ENCODE measurements at regions not wholly inside any gene's neighbourhood (a gene's known extent, or its start where the extent isn't known, plus 50 kb on each side); places are given as distances from the start of the nearest gene placed in this dataset.

GRCh38 chr14:54278087-54278486, 118.7 kb upstream of the CDKN3 start:
- no peak overlapping the region for H3K27ac ChIP-seq
- H3K4me1 ChIP-seq: no peaks in the 10 kb centered on the region
- H3K4me3 ChIP-seq: no peak overlapping the region
- H3K9me3 ChIP-seq: no peaks in the 10 kb centered on the region
- no peaks in the 10 kb centered on the region for H3K36me3 ChIP-seq
- no peaks in the 10 kb centered on the region for H3K27me3 ChIP-seq
- TF ChIP-seq, protein P1, sequence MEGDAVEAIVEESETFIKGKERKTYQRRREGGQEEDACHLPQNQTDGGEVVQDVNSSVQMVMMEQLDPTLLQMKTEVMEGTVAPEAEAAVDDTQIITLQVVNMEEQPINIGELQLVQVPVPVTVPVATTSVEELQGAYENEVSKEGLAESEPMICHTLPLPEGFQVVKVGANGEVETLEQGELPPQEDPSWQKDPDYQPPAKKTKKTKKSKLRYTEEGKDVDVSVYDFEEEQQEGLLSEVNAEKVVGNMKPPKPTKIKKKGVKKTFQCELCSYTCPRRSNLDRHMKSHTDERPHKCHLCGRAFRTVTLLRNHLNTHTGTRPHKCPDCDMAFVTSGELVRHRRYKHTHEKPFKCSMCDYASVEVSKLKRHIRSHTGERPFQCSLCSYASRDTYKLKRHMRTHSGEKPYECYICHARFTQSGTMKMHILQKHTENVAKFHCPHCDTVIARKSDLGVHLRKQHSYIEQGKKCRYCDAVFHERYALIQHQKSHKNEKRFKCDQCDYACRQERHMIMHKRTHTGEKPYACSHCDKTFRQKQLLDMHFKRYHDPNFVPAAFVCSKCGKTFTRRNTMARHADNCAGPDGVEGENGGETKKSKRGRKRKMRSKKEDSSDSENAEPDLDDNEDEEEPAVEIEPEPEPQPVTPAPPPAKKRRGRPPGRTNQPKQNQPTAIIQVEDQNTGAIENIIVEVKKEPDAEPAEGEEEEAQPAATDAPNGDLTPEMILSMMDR (IDR thresholded peaks at IDR 0.05): no peak
- intact Hi-C loops (cut with DNase I): no loop called here
- DNase-seq (ENCODE audit: low spot score in 2 of 2): no peak

DNA sequence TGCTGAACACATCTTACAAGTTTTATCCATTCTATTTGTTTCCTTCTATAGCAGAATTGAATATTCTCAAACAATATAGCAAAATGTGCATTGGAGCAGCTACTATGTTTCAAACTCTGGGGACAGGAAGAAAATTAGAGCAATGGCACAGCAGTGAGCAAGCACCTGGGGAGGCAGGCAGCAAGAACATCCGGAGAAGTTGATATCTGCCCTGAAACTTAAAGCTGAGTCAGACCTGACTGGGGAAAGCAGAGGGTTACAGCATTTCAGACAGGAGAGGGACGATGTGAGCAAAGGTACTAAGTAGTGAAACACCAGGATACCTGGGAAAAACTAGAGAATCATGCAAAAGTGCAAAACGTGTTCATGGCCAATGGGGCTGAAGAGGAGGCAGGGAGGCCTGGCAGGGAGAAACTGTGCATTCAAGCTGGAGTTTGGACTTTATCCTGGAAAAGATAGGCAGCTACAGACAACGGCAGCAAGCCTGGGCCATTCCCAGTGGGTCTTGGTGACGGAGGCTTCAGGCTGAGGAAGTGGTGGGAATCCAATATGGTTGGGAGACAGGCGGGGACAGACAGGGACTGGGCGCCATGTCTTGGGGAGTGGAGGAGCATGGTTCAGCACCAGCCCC, 118.0 kb upstream of the CDKN3 start:
- intact Hi-C loops (cut with DNase I): no loop called here

GRCh38 chr14:54282849-54283248, 114.0 kb upstream of the CDKN3 start:
- DNase-seq (ENCODE audit: low spot score in 2 of 2): no peak
- intact Hi-C loops (cut with DNase I): no loop called here
- TF ChIP-seq, protein P1 (IDR thresholded peaks at IDR 0.05): no peak
- no peaks in the 10 kb centered on the region for H3K36me3 ChIP-seq
- H3K9me3 ChIP-seq: no peaks in the 10 kb centered on the region
- no peak overlapping the region for H3K4me3 ChIP-seq
- no peak overlapping the region for H3K27ac ChIP-seq
- H3K27me3 ChIP-seq: no peaks in the 10 kb centered on the region
- H3K4me1 ChIP-seq: no peaks in the 10 kb centered on the region

More for the DNA sequence above, 118.0 kb upstream of the CDKN3 start:
- TF ChIP-seq, protein P1 (IDR thresholded peaks at IDR 0.05): no peak
- no peak overlapping the region for H3K4me3 ChIP-seq
- H3K9me3 ChIP-seq: no peaks in the 10 kb centered on the region
- no peak overlapping the region for H3K27ac ChIP-seq
- DNase-seq (ENCODE audit: low spot score in 2 of 2): no peak
- H3K4me1 ChIP-seq: no peaks in the 10 kb centered on the region
- H3K27me3 ChIP-seq: no peaks in the 10 kb centered on the region
- no peaks in the 10 kb centered on the region for H3K36me3 ChIP-seq

DNA sequence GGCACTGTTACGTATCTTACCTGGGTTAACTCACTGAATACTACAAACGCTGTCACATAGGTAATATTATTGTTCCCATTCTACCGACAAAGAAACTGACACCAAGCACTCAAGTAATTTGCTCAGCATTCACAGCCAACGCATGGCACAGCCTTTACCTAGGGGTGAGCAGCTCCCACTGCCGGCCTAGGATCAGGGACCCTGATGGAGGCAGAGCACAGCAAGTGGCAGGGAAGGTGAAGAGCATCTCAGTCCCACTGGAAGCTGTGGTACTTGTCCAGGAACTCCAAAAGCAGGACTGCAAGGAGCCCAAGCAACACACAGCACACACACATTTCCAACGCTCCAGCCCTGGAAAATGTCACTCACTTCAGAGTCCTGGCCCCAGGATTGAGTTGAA, 111.8 kb upstream of the CDKN3 start:
- Histone ChIP-seq H3K4me1 (no peaks in the 10 kb centered on the region), H3K27ac (no peak overlapping the region), H3K9me3 (no peaks in the 10 kb centered on the region), H3K27me3 (no peaks in the 10 kb centered on the region), H3K4me3 (no peak overlapping the region), H3K36me3 (no peaks in the 10 kb centered on the region)
- TF ChIP-seq, protein P1 (IDR thresholded peaks at IDR 0.05): no peak
- intact Hi-C loops (cut with DNase I): no loop called here
- no peak for DNase-seq (ENCODE audit: low spot score in 2 of 2)

GRCh38 chr14:54291491-54292191, 105.2 kb upstream of the CDKN3 start:
- TF ChIP-seq, protein P1 (IDR thresholded peaks at IDR 0.05): no peak
- Histone ChIP-seq H3K4me3 (no peak overlapping the region), H3K4me1 (no peaks in the 10 kb centered on the region), H3K9me3 (no peaks in the 10 kb centered on the region), H3K36me3 (no peaks in the 10 kb centered on the region), H3K27me3 (no peaks in the 10 kb centered on the region), H3K27ac (no peak overlapping the region)
- DNase-seq (ENCODE audit: low spot score in 2 of 2): no peak
- intact Hi-C loops (cut with DNase I): no loop called here
